ENCODE measurements at regions not wholly inside any gene's neighbourhood (a gene's known extent, or its start where the extent isn't known, plus 50 kb on each side); places are given as distances from the start of the nearest gene placed in this dataset.

GRCh38 chr5:124859556-124860290 is 113.3 kb upstream of the ZNF608 start:
- TF ChIP-seq, protein P1, sequence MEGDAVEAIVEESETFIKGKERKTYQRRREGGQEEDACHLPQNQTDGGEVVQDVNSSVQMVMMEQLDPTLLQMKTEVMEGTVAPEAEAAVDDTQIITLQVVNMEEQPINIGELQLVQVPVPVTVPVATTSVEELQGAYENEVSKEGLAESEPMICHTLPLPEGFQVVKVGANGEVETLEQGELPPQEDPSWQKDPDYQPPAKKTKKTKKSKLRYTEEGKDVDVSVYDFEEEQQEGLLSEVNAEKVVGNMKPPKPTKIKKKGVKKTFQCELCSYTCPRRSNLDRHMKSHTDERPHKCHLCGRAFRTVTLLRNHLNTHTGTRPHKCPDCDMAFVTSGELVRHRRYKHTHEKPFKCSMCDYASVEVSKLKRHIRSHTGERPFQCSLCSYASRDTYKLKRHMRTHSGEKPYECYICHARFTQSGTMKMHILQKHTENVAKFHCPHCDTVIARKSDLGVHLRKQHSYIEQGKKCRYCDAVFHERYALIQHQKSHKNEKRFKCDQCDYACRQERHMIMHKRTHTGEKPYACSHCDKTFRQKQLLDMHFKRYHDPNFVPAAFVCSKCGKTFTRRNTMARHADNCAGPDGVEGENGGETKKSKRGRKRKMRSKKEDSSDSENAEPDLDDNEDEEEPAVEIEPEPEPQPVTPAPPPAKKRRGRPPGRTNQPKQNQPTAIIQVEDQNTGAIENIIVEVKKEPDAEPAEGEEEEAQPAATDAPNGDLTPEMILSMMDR (IDR thresholded peaks at IDR 0.05; ENCODE audit: extremely low read depth in 1 of 2, insufficient read depth in 1 of 2, low read depth in 1 of 2, low read length in 2 of 2), result no peak
- TF ChIP-seq POLR2AphosphoS5 (IDR thresholded peaks at IDR 0.05; ENCODE audit: insufficient read depth, low read depth, low read length) (no peak), POLR2A (IDR thresholded peaks at IDR 0.05; ENCODE audit: low read depth, low read length) (no peak), EZH2 (IDR thresholded peaks at IDR 0.05; ENCODE audit: borderline replicate concordance, low read depth, low read length, severe bottlenecking) (no peak), MYC (IDR thresholded peaks at IDR 0.05; ENCODE audit: low read depth, low read length) (no peak), GATA2 (IDR thresholded peaks at IDR 0.05; ENCODE audit: insufficient read depth, insufficient read length, low read depth, low read length) (no peak), MAX (IDR thresholded peaks at IDR 0.05; ENCODE audit: insufficient read depth, insufficient read length) (no peak), JUN (IDR thresholded peaks at IDR 0.05; ENCODE audit: borderline replicate concordance, insufficient read depth, insufficient read length, low read depth) (no peak)

Measured in endothelial cell of umbilical vein (primary cell).